ENCODE measurements at regions not wholly inside any gene's neighbourhood (a gene's known extent, or its start where the extent isn't known, plus 50 kb on each side); places are given as distances from the start of the nearest gene placed in this dataset.

DNA sequence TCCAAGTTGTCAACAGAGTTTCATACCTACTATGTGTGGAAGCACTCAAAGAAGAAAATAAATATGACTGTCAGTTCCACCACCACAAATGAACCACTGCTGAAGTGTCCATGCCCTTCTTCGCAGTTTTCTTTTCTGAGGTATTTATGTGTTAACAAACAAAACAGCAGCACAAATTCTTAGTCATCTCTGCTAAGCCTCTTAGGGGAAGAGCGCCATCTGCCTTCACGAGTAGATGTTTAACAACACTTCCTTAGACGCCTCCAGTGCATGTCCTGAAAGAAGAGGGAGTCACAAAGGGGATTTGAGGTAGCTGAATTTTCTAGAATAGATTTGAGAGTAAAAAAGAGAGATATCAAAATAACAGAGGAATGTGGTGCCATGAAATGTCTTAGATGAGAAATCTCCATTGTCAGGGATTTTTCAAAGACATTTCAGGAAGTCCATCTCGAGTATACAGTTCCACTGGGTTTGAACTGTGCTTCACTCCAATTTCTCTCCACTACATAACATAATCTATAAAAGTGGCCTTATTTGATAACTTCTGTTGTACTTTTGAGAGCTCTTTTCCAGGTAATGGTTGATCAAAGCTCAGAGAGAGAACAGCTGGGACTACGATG, 775.3 kb upstream of the POM121L12 start:
- H3K79me2 ChIP-seq (ENCODE audit: low read depth): no peaks in the 10 kb centered on the region
- no peak overlapping the region for H3K27ac ChIP-seq
- H3K36me3 ChIP-seq (ENCODE audit: low read depth): no peaks in the 10 kb centered on the region
- H3K4me1 ChIP-seq (replicated peaks; ENCODE audit: insufficient read depth): no peaks in the 10 kb centered on the region
- no peak for DNase-seq
- no peak overlapping the region for H3K4me2 ChIP-seq
- H3K9me3 ChIP-seq (ENCODE audit: insufficient read depth, low read depth): no peaks in the 10 kb centered on the region
- no peaks in the 10 kb centered on the region for H4K20me1 ChIP-seq (ENCODE audit: insufficient read depth)
- H3K9me2 ChIP-seq (ENCODE audit: insufficient read depth): no peaks in the 10 kb centered on the region
- H2AFZ ChIP-seq: no peak overlapping the region
- peaks cover 6% of the 10 kb centered on the region; the same call in 1 of the 2 replicates for H3K27me3 ChIP-seq (ENCODE audit: insufficient read depth, low read depth)
- intact Hi-C loops (cut with micrococcal nuclease; ENCODE audit: unreplicated experiment): loop anchor here (10.0 kb wide), 1 partner anchor 825 kb away; no protein-coding TSS in a partner anchor
- H3F3A ChIP-seq (ENCODE audit: insufficient read depth, low read depth): no peaks in the 10 kb centered on the region
- BruUV-seq (replicated peaks): no TSS peak
- ChIA-PET CTCF (no interaction called here), POLR2A (ENCODE audit: unreplicated experiment) (no interaction called here)
- no peak for TF ChIP-seq EZH2 (IDR thresholded peaks at IDR 0.05; ENCODE audit: low read depth)
- TF ChIP-seq, protein P1, sequence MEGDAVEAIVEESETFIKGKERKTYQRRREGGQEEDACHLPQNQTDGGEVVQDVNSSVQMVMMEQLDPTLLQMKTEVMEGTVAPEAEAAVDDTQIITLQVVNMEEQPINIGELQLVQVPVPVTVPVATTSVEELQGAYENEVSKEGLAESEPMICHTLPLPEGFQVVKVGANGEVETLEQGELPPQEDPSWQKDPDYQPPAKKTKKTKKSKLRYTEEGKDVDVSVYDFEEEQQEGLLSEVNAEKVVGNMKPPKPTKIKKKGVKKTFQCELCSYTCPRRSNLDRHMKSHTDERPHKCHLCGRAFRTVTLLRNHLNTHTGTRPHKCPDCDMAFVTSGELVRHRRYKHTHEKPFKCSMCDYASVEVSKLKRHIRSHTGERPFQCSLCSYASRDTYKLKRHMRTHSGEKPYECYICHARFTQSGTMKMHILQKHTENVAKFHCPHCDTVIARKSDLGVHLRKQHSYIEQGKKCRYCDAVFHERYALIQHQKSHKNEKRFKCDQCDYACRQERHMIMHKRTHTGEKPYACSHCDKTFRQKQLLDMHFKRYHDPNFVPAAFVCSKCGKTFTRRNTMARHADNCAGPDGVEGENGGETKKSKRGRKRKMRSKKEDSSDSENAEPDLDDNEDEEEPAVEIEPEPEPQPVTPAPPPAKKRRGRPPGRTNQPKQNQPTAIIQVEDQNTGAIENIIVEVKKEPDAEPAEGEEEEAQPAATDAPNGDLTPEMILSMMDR (conservative IDR thresholded peaks at IDR 0.05): peak; percentile 55
- no peak overlapping the region for H3K4me3 ChIP-seq

DNA sequence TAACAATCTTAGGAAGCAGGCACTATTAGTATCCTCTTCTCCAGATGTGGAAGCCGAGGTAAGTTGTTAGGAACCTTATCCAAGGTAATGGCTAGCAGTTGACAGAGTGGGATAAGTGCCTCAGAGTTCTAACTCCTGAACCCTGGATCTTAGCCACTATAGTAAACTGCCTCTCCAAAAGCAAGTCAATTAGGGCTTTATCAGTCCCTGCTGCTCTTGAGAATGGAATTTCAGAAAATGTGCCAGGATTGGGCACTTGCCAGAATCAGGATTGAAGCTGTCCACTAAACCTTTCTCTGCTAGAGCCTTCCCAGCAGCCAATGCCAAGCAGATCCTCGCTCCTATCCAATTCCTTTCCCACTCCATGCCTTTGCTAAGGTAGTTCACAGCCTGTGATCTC, 777.5 kb upstream of the POM121L12 start:
- intact Hi-C loops (cut with micrococcal nuclease; ENCODE audit: unreplicated experiment): no loop called here
- DNase-seq: no peak
- Histone ChIP-seq H3K27ac (no peak overlapping the region), H3K4me1 (replicated peaks; ENCODE audit: insufficient read depth) (no peaks in the 10 kb centered on the region), H3K36me3 (ENCODE audit: low read depth) (no peaks in the 10 kb centered on the region), H3F3A (ENCODE audit: insufficient read depth, low read depth) (no peaks in the 10 kb centered on the region), H3K9me3 (ENCODE audit: insufficient read depth, low read depth) (no peaks in the 10 kb centered on the region), H3K4me3 (no peak overlapping the region), H3K9me2 (ENCODE audit: insufficient read depth) (no peaks in the 10 kb centered on the region), H3K79me2 (ENCODE audit: low read depth) (no peaks in the 10 kb centered on the region), H2AFZ (no peak overlapping the region), H4K20me1 (ENCODE audit: insufficient read depth) (no peaks in the 10 kb centered on the region), H3K27me3 (ENCODE audit: insufficient read depth, low read depth) (0 out of 2 replicates have a peak, but pooled peaks cover 8% of the 10 kb centered on the region), H3K4me2 (no peak overlapping the region)
- no TSS peak for BruUV-seq (replicated peaks)
- CTCF ChIA-PET: no interaction called here
- TF ChIP-seq EZH2 (IDR thresholded peaks at IDR 0.05; ENCODE audit: low read depth): no peak
- TF ChIP-seq, protein P1 (conservative IDR thresholded peaks at IDR 0.05): no peak
- POLR2A ChIA-PET (ENCODE audit: unreplicated experiment): no interaction called here

DNA sequence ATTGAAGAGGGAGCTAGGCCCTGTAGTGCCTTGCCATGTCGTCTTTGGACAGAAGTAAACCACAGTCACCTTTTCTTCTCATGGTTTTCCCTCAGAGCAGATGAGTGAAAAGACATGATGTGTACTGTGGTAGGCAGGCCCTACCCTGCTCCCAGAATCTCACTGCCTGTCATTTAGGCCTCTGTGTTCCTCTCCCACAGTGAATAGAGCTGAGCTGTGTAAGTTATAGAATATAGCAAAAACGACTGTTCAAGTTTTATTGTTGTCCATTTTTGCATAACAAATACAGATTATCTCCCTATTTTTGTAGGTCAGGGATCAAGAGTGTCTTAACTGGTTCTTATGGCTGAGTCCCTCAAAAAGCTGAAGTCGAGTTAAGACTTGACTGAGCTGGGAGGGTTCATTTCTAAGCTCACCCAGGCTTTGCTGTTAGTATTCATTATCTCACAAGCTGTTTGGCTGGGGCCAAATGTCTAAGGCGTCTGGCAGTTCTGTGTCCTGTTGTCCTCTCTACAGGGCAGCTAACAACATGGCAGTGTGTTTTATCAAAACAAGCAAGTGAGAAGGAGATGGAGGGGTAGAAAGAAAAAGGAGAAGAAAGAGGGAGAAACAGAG, 780.9 kb upstream of the POM121L12 start:
- Histone ChIP-seq H3K4me2 (no peak overlapping the region), H3K9me2 (ENCODE audit: insufficient read depth) (no peaks in the 10 kb centered on the region), H3K36me3 (ENCODE audit: low read depth) (no peaks in the 10 kb centered on the region), H3K9me3 (ENCODE audit: insufficient read depth, low read depth) (no peaks in the 10 kb centered on the region), H2AFZ (no peak overlapping the region), H3K27me3 (ENCODE audit: insufficient read depth, low read depth) (0 out of 2 replicates have a peak, but pooled peaks cover 8% of the 10 kb centered on the region), H4K20me1 (ENCODE audit: insufficient read depth) (no peaks in the 10 kb centered on the region), H3K79me2 (ENCODE audit: low read depth) (no peaks in the 10 kb centered on the region), H3F3A (ENCODE audit: insufficient read depth, low read depth) (no peaks in the 10 kb centered on the region), H3K4me1 (replicated peaks; ENCODE audit: insufficient read depth) (no peaks in the 10 kb centered on the region), H3K4me3 (no peak overlapping the region), H3K27ac (no peak overlapping the region)
- intact Hi-C loops (cut with micrococcal nuclease; ENCODE audit: unreplicated experiment): no loop called here
- no TSS peak for BruUV-seq (replicated peaks)
- no peak for TF ChIP-seq EZH2 (IDR thresholded peaks at IDR 0.05; ENCODE audit: low read depth)
- TF ChIP-seq, protein P1 (conservative IDR thresholded peaks at IDR 0.05): no peak
- ChIA-PET POLR2A (ENCODE audit: unreplicated experiment) (no interaction called here), CTCF (no interaction called here)
- no peak for DNase-seq
